ENCODE measurements at regions not wholly inside any gene's neighbourhood (a gene's known extent, or its start where the extent isn't known, plus 50 kb on each side); places are given as distances from the start of the nearest gene placed in this dataset.

GRCh38 chr4:115396034-115396433 lies 282.6 kb upstream of the NDST4 start:
- TF ChIP-seq POLR2AphosphoS5 (IDR thresholded peaks at IDR 0.05; ENCODE audit: low read depth, low read length): no peak
- TF ChIP-seq POLR2A (IDR thresholded peaks at IDR 0.05; ENCODE audit: low read depth, low read length): no peak

Measured in GM12891 (cell line).